Ovary (tissue), 7 donors: ENCODE measurements at regions not wholly inside any gene's neighbourhood (a gene's known extent, or its start where the extent isn't known, plus 50 kb on each side); places are given as distances from the start of the nearest gene placed in this dataset.

ENCODE experiments used
- DNase-seq, 5 donors: peaks; one replicate each; pipeline ENCODE4 v3.0.0-alpha.2; 2019 to 2020
- H3K27ac ChIP-seq, 2 donors: fragments of 200-600 bp; one replicate each; pipeline versions ENCODE4 v1.5.1 to v1.8.0; 2019 to 2022
- H3K27me3 ChIP-seq: fragments of 200-600 bp; one replicate; pipeline ENCODE4 v1.8.0; 2022
- H3K36me3 ChIP-seq: fragments of 200-600 bp; sonication (generic); one replicate; pipeline ENCODE4 v1.5.1; 2019
- H3K4me1 ChIP-seq: one replicate; pipeline ENCODE4 v1.8.1; 2013; ENCODE audit warnings: mild to moderate bottlenecking, moderate library complexity; ENCODE audit not compliant: insufficient read depth
- H3K4me3 ChIP-seq: fragments of 200-600 bp; sonication (generic); one replicate; pipeline ENCODE4 v1.5.1; 2017
- H3K9me3 ChIP-seq, 2 donors: fragments of 200-600 bp in 1 of 2; sonication (generic) in 1 of 2; one replicate each; pipeline versions ENCODE4 v1.5.1 to v1.8.1; 2013 to 2019; ENCODE audit warnings: mild to moderate bottlenecking in 1 of 2, moderate library complexity in 1 of 2
- CTCF ChIP-seq, 3 donors: fragments of 450-650 bp in 2 of 3; fragments of 200-600 bp in 1 of 3; IDR thresholded peaks; one replicate each; pipeline versions ENCODE4 v1.5.1 to v1.8.0; 2016 to 2022; ENCODE audit warnings: antibody characterized with exemption in 3 of 3, mild to moderate bottlenecking in 1 of 3
- EP300 ChIP-seq: sonication (generic); formaldehyde crosslinking; IDR thresholded peaks from one replicate; pipeline ENCODE4 v1.6.1; 2017; ENCODE audit warnings: antibody characterized with exemption
- POLR2A ChIP-seq: fragments of 450-650 bp; IDR thresholded peaks from one replicate; pipeline ENCODE4 v1.6.1; 2017; ENCODE audit warnings: antibody characterized with exemption, mild to moderate bottlenecking, moderate library complexity
- WGBS, 3 donors: extraction: QIAGEN DNeasy Blood & Tissue Kit in 1 of 3; methylation state at CpG; one replicate each; pipeline versions ENCODE4 v1.1.5 to v1.1.7; 2013 to 2017; 5-methylcytosine and 5-hydroxymethylcytosine counted together
- intact Hi-C, 4 donors: fragments of 100-400 bp; cut with DNase I; formaldehyde crosslinking; loops; one replicate each; pipeline versions ENCODE4 v1.11.0 to v1.15.1; 2022 to 2023
- donor health status: DM: no; HTN: no; CAD: no; lungs with moderate emphysema.
- donor health status: DM: no; HTN: no; CAD: no.
- donor health status: Bipolar disorder and iron deficiency.
- donor health status: DM: no; HTN: no; CAD: no.
- donor health status: DM: yes; HTN: yes; CAD: no.

- no peaks in the 10 kb centered on the region for H3K27me3 ChIP-seq
- H3K4me1 ChIP-seq: no peaks in the 10 kb centered on the region
- TF ChIP-seq POLR2A (no peak), EP300 (no peak), CTCF (IDR thresholded peaks at IDR 0.05) (no peak)
- H3K27ac ChIP-seq: no peak overlapping the region
- H3K36me3 ChIP-seq: no peaks in the 10 kb centered on the region
- intact Hi-C loops: no loop called here
- H3K9me3 ChIP-seq: no peaks in the 10 kb centered on the region
- H3K4me3 ChIP-seq: no peak overlapping the region
- 16 to 40% (median 22%) methylated on average over 5 of the region's 5 CpGs for WGBS, 3 donors
- DNase-seq: no peak
These were observed 197.0 kb upstream of the PRICKLE1 start for GRCh38 chr12:42786400-42787148.

GRCh38 chr12:42785944-42786343 lies 196.4 kb upstream of the PRICKLE1 start:
- DNase-seq: no peak
- H3K9me3 ChIP-seq: no peaks in the 10 kb centered on the region
- no peaks in the 10 kb centered on the region for H3K4me1 ChIP-seq
- no peak overlapping the region for H3K27ac ChIP-seq
- 86 to 92% (median 87%) methylated on average over 2 of the region's 2 CpGs for WGBS, 3 donors
- H3K27me3 ChIP-seq: no peaks in the 10 kb centered on the region
- H3K36me3 ChIP-seq: no peaks in the 10 kb centered on the region
- no peak for TF ChIP-seq EP300
- no peak for TF ChIP-seq CTCF (IDR thresholded peaks at IDR 0.05)
- no peak for TF ChIP-seq POLR2A
- intact Hi-C loops: no loop called here
- no peak overlapping the region for H3K4me3 ChIP-seq

- no peak overlapping the region for H3K4me3 ChIP-seq
- no peak for TF ChIP-seq EP300
- TF ChIP-seq POLR2A: no peak
- TF ChIP-seq CTCF (IDR thresholded peaks at IDR 0.05): no peak
- H3K27me3 ChIP-seq: no peaks in the 10 kb centered on the region
- no peak overlapping the region for H3K27ac ChIP-seq
- no peaks in the 10 kb centered on the region for H3K9me3 ChIP-seq
- 27 to 51% (median 31%) methylated on average over 1 of the region's 1 CpG for WGBS, 3 donors
- H3K36me3 ChIP-seq: no peaks in the 10 kb centered on the region
- intact Hi-C loops: no loop called here
- no peak for DNase-seq
- peaks cover 5% of the 10 kb centered on the region for H3K4me1 ChIP-seq
These were observed 191.1 kb upstream of the PRICKLE1 start for GRCh38 chr12:42780671-42781070.

GRCh38 chr12:42779186-42779859 lies 189.8 kb upstream of the PRICKLE1 start:
- Histone ChIP-seq H3K27me3 (no peaks in the 10 kb centered on the region), H3K4me3 (no peak overlapping the region), H3K9me3 (no peaks in the 10 kb centered on the region), H3K27ac (no peak overlapping the region), H3K36me3 (no peaks in the 10 kb centered on the region), H3K4me1 (peaks cover 5% of the 10 kb centered on the region)
- DNase-seq: no peak
- intact Hi-C loops: no loop called here
- no peak for TF ChIP-seq EP300
- TF ChIP-seq CTCF (IDR thresholded peaks at IDR 0.05): no peak
- WGBS, 3 donors: 57 to 74% (median 67%) methylated on average over 7 of the region's 7 CpGs
